HL-60/S4 treated with retinoic acid at 250 ng/mL for 4 days and 3 days (cell line): ENCODE measurements at regions not wholly inside any gene's neighbourhood (a gene's known extent, or its start where the extent isn't known, plus 50 kb on each side); places are given as distances from the start of the nearest gene placed in this dataset.
"Not testable (repeated sequence)": the region's sequence is repeated elsewhere in the genome, so short reads cannot be mapped to it uniquely, and the experiment has no call there.

Source experiments
- in situ Hi-C: fragments of 300-500 bp; cut with MboI; formaldehyde crosslinking; loops from 2 replicates; pipeline ENCODE4 v1.7.0; 2022; ENCODE audit warnings: low sequenced_read_pairs

GRCh38 chr10:6833458-6834011, 253.5 kb upstream of the PRKCQ start:
- in situ Hi-C loops: no loop called here

- in situ Hi-C loops: not testable (repeated sequence)
Measured at GRCh38 chr10:6830981-6831380, 250.9 kb upstream of the PRKCQ start.

- in situ Hi-C loops: not testable (repeated sequence)
Measured at GRCh38 chr10:6824793-6825192, 244.7 kb upstream of the PRKCQ start.

GRCh38 chr10:6823770-6824169, 243.7 kb upstream of the PRKCQ start:
- in situ Hi-C loops: no loop called here

GRCh38 chr10:6819301-6819700, 239.2 kb upstream of the PRKCQ start:
- in situ Hi-C loops: no loop called here

- in situ Hi-C loops: no loop called here
Measured at GRCh38 chr10:6817770-6818169, 237.7 kb upstream of the PRKCQ start.

- in situ Hi-C loops: no loop called here
Measured at GRCh38 chr10:6815346-6815745, 235.3 kb upstream of the PRKCQ start.

- in situ Hi-C loops: no loop called here
Measured at GRCh38 chr10:6813856-6814255, 233.8 kb upstream of the PRKCQ start.

- in situ Hi-C loops: no loop called here
Measured at GRCh38 chr10:6813306-6813705, 233.2 kb upstream of the PRKCQ start.

- in situ Hi-C loops: no loop called here
Measured at GRCh38 chr10:6811153-6811552, 231.1 kb upstream of the PRKCQ start.

GRCh38 chr10:6803427-6803783, 223.3 kb upstream of the PRKCQ start:
- in situ Hi-C loops: no loop called here

GRCh38 chr10:6802759-6803426, 222.8 kb upstream of the PRKCQ start:
- in situ Hi-C loops: no loop called here

- in situ Hi-C loops: no loop called here
Measured at GRCh38 chr10:6796231-6796630, 216.2 kb upstream of the PRKCQ start.

- in situ Hi-C loops: no loop called here
Measured at GRCh38 chr10:6795541-6795940, 215.5 kb upstream of the PRKCQ start.

GRCh38 chr10:6794841-6795240, 214.8 kb upstream of the PRKCQ start:
- in situ Hi-C loops: not testable (repeated sequence)

- in situ Hi-C loops: no loop called here
Measured at GRCh38 chr10:6794441-6794840, 214.4 kb upstream of the PRKCQ start.

GRCh38 chr10:6788731-6789130, 208.7 kb upstream of the PRKCQ start:
- in situ Hi-C loops: no loop called here

- in situ Hi-C loops: no loop called here
Measured at GRCh38 chr10:6788231-6788630, 208.2 kb upstream of the PRKCQ start.

GRCh38 chr10:6787718-6788117, 207.6 kb upstream of the PRKCQ start:
- in situ Hi-C loops: no loop called here

GRCh38 chr10:6787091-6787490, 207.0 kb upstream of the PRKCQ start:
- in situ Hi-C loops: no loop called here

- in situ Hi-C loops: no loop called here
Measured at GRCh38 chr10:6786579-6787031, 206.5 kb upstream of the PRKCQ start.

- in situ Hi-C loops: not testable (repeated sequence)
Measured at GRCh38 chr10:6784429-6784828, 204.4 kb upstream of the PRKCQ start.

- in situ Hi-C loops: no loop called here
Measured at GRCh38 chr10:6783471-6783870, 203.4 kb upstream of the PRKCQ start.
